Tibial artery (tissue), 4 donors: ENCODE measurements at regions not wholly inside any gene's neighbourhood (a gene's known extent, or its start where the extent isn't known, plus 50 kb on each side); places are given as distances from the start of the nearest gene placed in this dataset.

Source experiments
- DNase-seq, 2 donors: peaks; one replicate each; pipeline ENCODE4 v3.0.0-alpha.2; 2019
- H3K27ac ChIP-seq, 2 donors: fragments of 200-600 bp; sonication (generic) in 1 of 2; 1 replicate in 1 of 2; 2 replicates in 1 of 2; pipeline ENCODE4 v1.5.1; 2018 to 2019; ENCODE audit warnings: mild to moderate bottlenecking in 1 of 2
- H3K27me3 ChIP-seq, 2 donors: fragments of 200-600 bp; sonication (generic) in 1 of 2; one replicate each; pipeline versions ENCODE4 v1.5.1 to v1.6.0; 2016 to 2019
- H3K36me3 ChIP-seq, 3 donors: fragments of 200-600 bp; sonication (generic) in 2 of 3; one replicate each; pipeline ENCODE4 v1.5.1; 2016 to 2019; ENCODE audit warnings: mild to moderate bottlenecking in 2 of 3
- H3K4me1 ChIP-seq, 4 donors: fragments of 200-600 bp; sonication (generic) in 2 of 4; 1 replicate in 3 of 4; 2 replicates in 1 of 4; pipeline ENCODE4 v1.5.1; 2016 to 2019
- H3K4me3 ChIP-seq, 2 donors: fragments of 200-600 bp; sonication (generic) in 1 of 2; 1 replicate in 1 of 2; 2 replicates in 1 of 2; pipeline ENCODE4 v1.5.1; 2018 to 2019; ENCODE audit warnings: mild to moderate bottlenecking in 2 of 2
- H3K9me3 ChIP-seq, 3 donors: fragments of 200-600 bp; sonication (generic) in 1 of 3; one replicate each; pipeline ENCODE4 v1.5.1; 2016 to 2019
- CTCF ChIP-seq, 2 experiments: fragments of 200-600 bp in 1 of 2; fragments of 450-650 bp in 1 of 2; IDR thresholded peaks; one replicate each; pipeline ENCODE4 v1.5.1; 2017 to 2019; ENCODE audit warnings: antibody characterized with exemption in 2 of 2, mild to moderate bottlenecking in 1 of 2, moderate library complexity in 1 of 2
- intact Hi-C: fragments of 100-400 bp; cut with DNase I; formaldehyde crosslinking; loops from one replicate; pipeline ENCODE4 v1.15.0; 2023; ENCODE audit warnings: low total_unique reads

- Histone ChIP-seq H3K36me3 (no peaks in the 10 kb centered on the region), H3K9me3 (no peaks in the 10 kb centered on the region), H3K4me3 (no peak overlapping the region), H3K27ac (peak overlapping the region; percentile 71 to 75), H3K4me1 (peaks cover 0 to 42% (median 26%) of the 10 kb centered on the region in 4 donors), H3K27me3 (no peaks in the 10 kb centered on the region)
- no peak for TF ChIP-seq CTCF (IDR thresholded peaks at IDR 0.05)
- intact Hi-C loops = no loop called here
- DNase-seq = no peak
Observed at GRCh38 chr10:88063861-88064557, 200.6 kb downstream of the PTEN start.

- peak; percentile 75 to 91 for DNase-seq
- no peaks in the 10 kb centered on the region for H3K36me3 ChIP-seq
- no peaks in the 10 kb centered on the region for H3K27me3 ChIP-seq
- TF ChIP-seq CTCF (IDR thresholded peaks at IDR 0.05) = no peak
- no peaks in the 10 kb centered on the region for H3K9me3 ChIP-seq
- intact Hi-C loops = no loop called here
- H3K4me3 ChIP-seq = no peak overlapping the region
- peak overlapping the region; percentile 71 to 75 for H3K27ac ChIP-seq
- H3K4me1 ChIP-seq = peaks cover 0 to 42% (median 26%) of the 10 kb centered on the region in 4 donors
Observed at GRCh38 chr10:88064608-88065382, 201.4 kb downstream of the PTEN start.

- peak overlapping the region; percentile 26 to 75 for H3K27ac ChIP-seq
- peaks cover 0 to 42% (median 26%) of the 10 kb centered on the region in 4 donors for H3K4me1 ChIP-seq
- no peak for DNase-seq
- H3K4me3 ChIP-seq = no peak overlapping the region
- H3K9me3 ChIP-seq = no peaks in the 10 kb centered on the region
- no peak for TF ChIP-seq CTCF (IDR thresholded peaks at IDR 0.05)
- no peaks in the 10 kb centered on the region for H3K36me3 ChIP-seq
- H3K27me3 ChIP-seq = no peaks in the 10 kb centered on the region
- intact Hi-C loops = no loop called here
Observed at GRCh38 chr10:88065383-88066049, 202.1 kb downstream of the PTEN start.

GRCh38 chr10:88066319-88066718 lies 202.9 kb downstream of the PTEN start:
- no peaks in the 10 kb centered on the region for H3K9me3 ChIP-seq
- no peak for TF ChIP-seq CTCF (IDR thresholded peaks at IDR 0.05)
- no peaks in the 10 kb centered on the region for H3K36me3 ChIP-seq
- no peak overlapping the region for H3K4me3 ChIP-seq
- peaks cover 0 to 41% (median 26%) of the 10 kb centered on the region in 4 donors for H3K4me1 ChIP-seq
- intact Hi-C loops = no loop called here
- no peak for DNase-seq
- H3K27ac ChIP-seq = no peak overlapping the region
- H3K27me3 ChIP-seq = no peaks in the 10 kb centered on the region

GRCh38 chr10:88066876-88067275 lies 203.5 kb downstream of the PTEN start:
- Histone ChIP-seq H3K4me1 (peaks cover 0 to 36% (median 25%) of the 10 kb centered on the region in 4 donors), H3K27ac (no peak overlapping the region), H3K27me3 (no peaks in the 10 kb centered on the region), H3K36me3 (no peaks in the 10 kb centered on the region), H3K9me3 (no peaks in the 10 kb centered on the region), H3K4me3 (no peak overlapping the region)
- TF ChIP-seq CTCF (IDR thresholded peaks at IDR 0.05) = no peak
- intact Hi-C loops = no loop called here
- no peak for DNase-seq
